T follicular helper cell (primary cell): ENCODE measurements at regions not wholly inside any gene's neighbourhood (a gene's known extent, or its start where the extent isn't known, plus 50 kb on each side); places are given as distances from the start of the nearest gene placed in this dataset.
"Not testable (repeated sequence)": the region's sequence is repeated elsewhere in the genome, so short reads cannot be mapped to it uniquely, and the experiment has no call there.

ENCODE experiments used
- DNase-seq: peaks from one replicate; pipeline ENCODE4 v3.0.0-alpha.2; 2020; ENCODE audit warnings: low read depth

DNA sequence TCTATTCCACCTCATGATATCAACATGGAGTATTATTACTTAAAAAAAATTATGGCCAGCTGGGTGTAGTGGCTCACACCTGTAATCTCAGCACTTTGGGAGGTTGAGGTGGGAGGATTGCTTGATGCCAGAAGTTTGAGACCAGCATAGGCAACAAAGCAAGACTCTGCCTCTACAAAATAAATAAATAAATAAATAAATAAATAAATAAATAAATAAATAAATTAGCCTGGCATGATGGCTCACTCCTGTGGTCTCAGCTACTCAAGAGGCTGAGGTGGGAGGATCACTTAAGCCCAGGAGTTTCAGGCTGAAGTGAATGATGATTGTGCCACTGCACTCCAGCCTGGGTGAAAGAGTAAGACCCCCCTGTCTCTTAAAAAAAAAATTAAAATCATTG lies 350.8 kb downstream of the VRK1 start:
- not testable (repeated sequence) for DNase-seq

GRCh38 chr14:97149775-97150174 lies 352.6 kb downstream of the VRK1 start:
- DNase-seq, result no peak

DNA sequence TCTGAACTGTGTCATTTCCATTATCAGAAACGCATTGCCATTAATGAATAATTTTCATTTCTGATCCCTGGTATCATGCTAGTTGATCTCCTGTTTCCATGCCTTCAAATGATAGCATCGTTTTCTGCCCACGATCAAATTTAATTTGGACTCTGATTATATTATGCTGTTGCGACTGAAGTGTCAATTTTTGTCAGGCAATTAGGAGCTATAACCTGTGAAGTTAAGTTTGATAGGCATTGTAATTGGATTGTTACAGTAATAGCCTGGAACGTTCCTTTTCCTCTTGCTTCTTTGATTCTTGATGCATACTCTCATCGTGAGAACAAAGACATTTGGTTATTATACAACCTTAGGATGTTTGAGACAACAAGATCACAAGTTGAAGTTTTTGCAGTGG lies 356.3 kb downstream of the VRK1 start:
- no peak for DNase-seq

GRCh38 chr14:97155320-97155719 lies 358.1 kb downstream of the VRK1 start:
- no peak for DNase-seq

DNA sequence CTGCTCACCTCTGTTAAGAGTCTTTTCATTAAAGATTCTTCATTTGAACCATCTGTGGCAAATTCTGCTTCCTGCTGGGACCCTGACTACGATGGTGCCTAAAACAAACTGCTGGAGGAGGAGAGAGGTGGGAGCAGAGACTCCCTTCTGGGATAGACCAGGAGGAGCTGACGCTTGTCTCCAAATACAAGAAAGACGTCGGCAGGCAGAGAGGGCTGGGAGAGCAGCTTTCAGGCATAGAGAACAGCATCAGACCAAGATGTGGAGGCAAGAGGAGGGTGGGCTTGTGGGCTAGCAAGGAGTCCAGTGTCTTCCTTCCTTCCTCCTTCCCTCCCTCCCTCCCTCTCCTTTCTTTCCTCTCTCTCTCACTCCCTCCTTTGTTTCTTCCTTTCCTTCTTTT lies 358.6 kb downstream of the VRK1 start:
- DNase-seq, result no peak

DNA sequence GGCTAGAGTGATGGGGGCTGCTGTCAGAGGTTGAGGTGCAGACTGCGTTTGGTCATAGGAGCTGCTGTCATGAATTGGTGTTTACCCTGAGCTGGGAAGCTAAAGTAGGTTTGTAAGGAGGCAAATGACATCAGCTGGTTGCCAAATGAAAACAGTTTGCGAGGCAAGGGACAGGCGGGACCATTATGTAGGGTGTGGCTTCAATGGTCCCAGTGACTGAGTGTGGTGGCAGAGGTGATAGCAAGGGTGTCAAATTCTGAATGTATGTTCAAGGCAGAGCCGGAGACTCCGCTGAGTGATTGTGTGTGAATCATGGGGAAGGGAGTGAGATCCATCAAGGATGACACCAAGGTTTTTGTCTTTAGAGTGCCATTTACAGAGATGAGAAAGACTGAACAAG lies 359.5 kb downstream of the VRK1 start:
- no peak for DNase-seq

- no peak for DNase-seq
These were observed 360.9 kb downstream of the VRK1 start for GRCh38 chr14:97158102-97158501.

GRCh38 chr14:97159124-97159523 lies 361.9 kb downstream of the VRK1 start:
- no peak for DNase-seq

DNA sequence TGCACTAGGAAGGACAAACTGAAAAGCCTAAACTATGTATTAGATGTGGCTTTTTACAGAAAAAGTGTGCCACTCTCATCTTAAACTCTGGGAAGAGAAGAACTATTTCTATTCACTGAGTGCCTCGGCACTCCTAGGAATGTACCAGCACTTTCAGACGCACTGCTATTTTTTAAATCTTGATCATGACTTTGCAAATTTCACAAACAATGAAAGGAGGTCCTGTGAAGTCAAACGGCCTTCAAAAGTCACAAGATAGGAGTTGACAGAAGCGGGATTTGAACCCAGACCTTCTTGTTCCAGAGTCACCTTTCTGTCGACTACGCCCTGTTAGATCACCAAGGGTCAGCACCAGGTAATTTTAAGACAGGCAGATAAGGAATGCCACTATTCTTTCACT lies 365.4 kb downstream of the VRK1 start:
- no peak for DNase-seq

DNA sequence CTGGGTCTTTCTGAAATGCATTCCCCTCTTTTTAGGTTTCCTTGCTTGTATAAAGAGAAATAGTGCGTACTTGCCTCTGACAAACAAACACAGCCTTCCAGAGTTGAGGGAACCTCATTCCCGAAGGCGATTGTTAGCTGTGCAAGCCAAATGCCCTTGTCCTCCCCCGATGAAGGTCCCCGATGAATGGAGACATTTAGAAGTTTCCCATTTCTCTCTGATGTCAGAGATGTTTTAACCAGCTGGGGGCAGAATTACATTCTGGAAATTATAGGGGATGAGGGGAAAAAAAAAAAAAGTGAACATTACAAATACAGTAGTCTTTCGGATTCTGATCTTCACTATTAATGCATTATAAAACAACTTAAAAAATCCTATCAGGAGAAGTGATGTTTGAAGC lies 366.8 kb downstream of the VRK1 start:
- no peak for DNase-seq

DNA sequence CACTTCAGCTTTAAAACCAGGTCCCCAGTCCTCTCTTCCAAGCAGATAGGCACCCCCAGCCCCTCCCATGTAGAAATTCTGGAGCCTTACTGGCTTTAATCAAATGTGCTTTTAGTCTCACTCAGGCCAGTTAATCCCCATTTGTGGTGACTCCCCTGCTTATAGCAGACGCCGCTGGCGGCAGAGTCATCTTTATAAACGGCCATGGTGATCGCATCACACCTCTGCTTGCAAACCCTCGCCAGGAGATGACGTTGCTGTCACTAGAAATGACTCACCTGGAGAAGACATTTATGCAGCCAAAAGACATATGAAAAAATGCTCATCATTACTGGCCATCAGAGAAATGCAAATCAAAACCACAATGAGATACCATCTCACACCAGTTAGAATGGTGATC lies 369.3 kb downstream of the VRK1 start:
- DNase-seq, result no peak

GRCh38 chr14:97167577-97167976 lies 370.4 kb downstream of the VRK1 start:
- DNase-seq, result not testable (repeated sequence)

DNA sequence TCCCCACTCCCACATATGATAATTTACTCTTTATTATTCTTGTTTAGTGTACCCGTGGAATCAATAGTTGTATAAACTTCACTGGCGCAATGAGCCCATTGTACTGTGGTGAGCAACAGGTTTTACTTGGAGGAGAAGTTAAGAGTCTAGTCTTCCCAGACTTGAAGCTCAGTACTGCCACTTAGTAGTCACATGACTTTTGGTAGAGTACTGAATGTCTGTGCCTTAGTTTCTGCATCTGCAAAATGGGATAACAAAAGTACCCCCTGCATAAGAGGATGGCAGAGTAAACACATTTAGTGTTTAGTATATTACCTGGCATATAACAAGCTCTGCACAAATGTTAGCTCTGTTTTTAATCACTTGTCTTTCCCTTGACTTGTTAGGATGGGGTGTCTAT lies 375.5 kb downstream of the VRK1 start:
- DNase-seq, result no peak

DNA sequence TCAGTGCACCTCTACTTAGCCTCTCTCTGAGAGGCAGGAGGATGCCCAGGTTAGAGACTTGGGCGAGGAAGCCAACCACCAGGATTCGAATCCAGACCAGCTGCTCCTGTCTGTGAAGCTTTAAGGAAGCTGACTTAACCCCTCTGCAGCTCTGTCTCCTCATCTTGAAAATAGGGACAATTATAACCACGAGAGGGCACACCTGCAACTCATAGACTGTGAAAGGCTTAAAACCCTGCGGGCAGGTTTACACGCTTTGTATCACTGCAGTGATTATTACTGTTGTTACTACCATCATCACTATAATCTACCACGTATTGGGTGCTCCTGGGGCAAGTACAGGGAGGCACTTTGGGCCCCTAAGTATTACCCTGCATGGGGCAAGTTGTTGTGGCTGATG lies 379.8 kb downstream of the VRK1 start:
- peak; percentile 25 for DNase-seq

- no peak for DNase-seq
These were observed 380.5 kb downstream of the VRK1 start for GRCh38 chr14:97177635-97178034.

- DNase-seq, result no peak
These were observed 381.6 kb downstream of the VRK1 start for GRCh38 chr14:97178781-97179180.

GRCh38 chr14:97179573-97179972 lies 382.4 kb downstream of the VRK1 start:
- no peak for DNase-seq

- no peak for DNase-seq
These were observed 383.4 kb downstream of the VRK1 start for GRCh38 chr14:97180304-97181200.

DNA sequence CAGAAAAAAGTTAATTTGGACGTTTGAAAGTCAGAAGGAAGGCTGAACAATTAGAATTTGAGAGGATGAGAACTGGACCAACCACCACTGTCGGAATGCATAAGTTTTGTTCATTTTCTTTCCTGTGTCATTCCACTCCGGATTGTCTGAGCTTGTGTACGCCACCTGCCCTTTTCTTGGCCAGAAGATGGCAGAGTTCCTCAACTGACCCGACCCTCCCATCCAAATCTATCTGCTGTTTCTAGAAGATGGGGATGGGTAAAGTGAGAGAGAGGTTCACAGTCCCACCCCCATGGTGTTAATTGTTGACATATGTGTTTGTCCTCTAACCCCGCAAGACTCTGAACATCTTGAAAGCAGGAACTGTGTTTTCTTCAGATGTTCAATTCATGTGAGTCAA lies 388.0 kb downstream of the VRK1 start:
- peak; percentile 6 for DNase-seq

DNA sequence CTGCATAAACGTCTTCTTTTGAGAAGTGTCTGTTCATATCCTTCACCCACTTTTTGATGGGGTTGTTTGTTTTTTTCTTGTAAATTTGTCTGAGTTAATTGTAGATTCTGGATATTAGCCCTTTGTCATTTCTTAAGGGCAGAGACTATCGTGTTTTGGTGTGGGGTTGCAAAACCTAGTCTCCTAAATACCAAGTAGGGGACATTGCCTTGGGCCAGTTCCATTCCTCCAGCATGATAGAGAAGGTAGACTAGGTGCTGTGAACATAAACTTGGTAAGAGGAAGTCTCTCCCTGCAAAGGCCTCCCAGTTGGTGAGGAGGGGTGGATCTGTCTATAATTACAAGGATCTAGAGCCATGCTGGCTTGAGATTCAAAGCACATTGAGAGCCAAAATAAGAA lies 390.7 kb downstream of the VRK1 start:
- DNase-seq, result no peak

- no peak for DNase-seq
These were observed 399.2 kb downstream of the VRK1 start for GRCh38 chr14:97196336-97196735.

DNA sequence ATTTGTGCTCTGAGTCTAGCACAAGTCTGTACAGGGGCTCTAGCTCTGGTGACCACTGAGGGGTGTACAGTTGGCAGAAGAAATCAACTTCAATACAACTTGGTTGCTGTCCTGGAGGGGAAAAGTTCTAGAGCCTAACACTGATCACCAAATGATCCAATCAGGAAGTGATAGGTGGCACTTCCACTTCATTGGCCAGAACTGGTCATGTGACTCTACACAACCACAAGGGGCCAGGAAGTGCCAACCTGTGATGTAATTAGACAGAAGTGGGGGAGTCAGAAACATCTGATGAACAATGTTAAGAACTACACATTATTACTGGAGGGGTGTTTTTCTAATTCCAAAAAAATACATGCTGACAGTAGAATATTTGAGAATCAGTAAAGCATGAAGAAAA lies 401.6 kb downstream of the VRK1 start:
- DNase-seq, result no peak

DNA sequence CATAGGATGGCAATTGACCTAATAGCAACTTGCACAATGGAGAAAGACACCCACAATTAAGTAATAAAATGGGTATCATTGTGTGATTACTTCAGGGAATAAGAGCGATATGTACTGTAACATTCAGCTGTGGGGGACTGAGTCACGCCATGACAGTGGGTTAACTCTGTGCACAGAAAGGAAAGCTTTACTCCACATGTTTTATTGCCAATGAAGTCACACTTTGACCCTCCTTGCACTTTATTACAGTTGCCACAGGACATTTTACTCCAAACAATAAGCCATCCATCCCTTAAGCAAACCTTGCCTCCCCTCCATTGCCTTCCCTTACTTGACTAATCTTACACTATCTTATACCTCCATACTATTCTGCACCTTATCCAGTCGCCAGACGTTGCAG lies 403.1 kb downstream of the VRK1 start:
- DNase-seq, result no peak

DNA sequence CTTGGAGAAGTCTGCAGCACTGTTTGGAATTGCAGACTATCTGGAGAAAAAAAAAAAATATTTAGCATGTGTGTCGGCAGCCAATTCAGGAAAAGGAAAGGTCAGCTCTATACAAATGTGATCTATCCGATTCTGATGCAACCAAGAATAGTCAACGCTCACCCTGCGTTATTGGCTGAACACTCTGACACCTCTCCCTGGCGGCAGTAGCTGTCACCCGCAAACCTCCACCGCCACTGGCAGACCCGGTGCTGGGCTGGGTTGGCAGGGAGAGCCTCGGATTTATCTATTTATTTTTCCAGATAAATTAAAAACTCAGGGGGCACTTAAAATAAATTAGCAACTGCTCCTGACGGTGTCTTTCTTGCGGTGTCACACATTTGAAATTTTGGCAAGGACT lies 409.7 kb downstream of the VRK1 start:
- DNase-seq, result no peak
